Spleen (tissue), 11 donors: ENCODE measurements at regions not wholly inside any gene's neighbourhood (a gene's known extent, or its start where the extent isn't known, plus 50 kb on each side); places are given as distances from the start of the nearest gene placed in this dataset.
A peak's percentile ranks its signal among the peaks of the same experiment; 100 is the strongest.
"Not testable (repeated sequence)": the region's sequence is repeated elsewhere in the genome, so short reads cannot be mapped to it uniquely, and the experiment has no call there.

Experiments used
- DNase-seq: peaks from one replicate; pipeline ENCODE4 v3.0.0-alpha.2; 2020
- H3K27ac ChIP-seq, 8 donors: fragments of 200-600 bp; sonication (generic) in 7 of 8; 1 replicate in 4 of 8; 2 replicates in 4 of 8; pipeline versions ENCODE4 v1.5.0 to v1.8.0; 2016 to 2021; ENCODE audit warnings: inconsistent platforms in 4 of 8, mild to moderate bottlenecking in 4 of 8, moderate library complexity in 1 of 8
- H3K27me3 ChIP-seq, 7 donors: fragments of 200-600 bp; sonication (generic) in 6 of 7; replicated peaks in 1 of 7; 1 replicate in 4 of 7; 2 replicates in 3 of 7; pipeline versions ENCODE4 v1.5.0 to v1.8.0; 2016 to 2021; ENCODE audit warnings: inconsistent platforms in 3 of 7, mild to moderate bottlenecking in 1 of 7
- H3K36me3 ChIP-seq, 6 donors: fragments of 200-600 bp; sonication (generic) in 5 of 6; 1 replicate in 4 of 6; 2 replicates in 2 of 6; pipeline versions ENCODE4 v1.5.0 to v1.8.0; 2016 to 2021; ENCODE audit warnings: inconsistent platforms in 2 of 6
- H3K4me1 ChIP-seq, 6 donors: fragments of 200-600 bp; sonication (generic) in 5 of 6; 1 replicate in 3 of 6; 2 replicates in 3 of 6; pipeline versions ENCODE4 v1.5.0 to v1.8.0; 2016 to 2021; ENCODE audit warnings: inconsistent platforms in 3 of 6
- H3K4me3 ChIP-seq, 8 donors: fragments of 200-600 bp; sonication (generic) in 7 of 8; 1 replicate in 4 of 8; 2 replicates in 4 of 8; pipeline versions ENCODE4 v1.5.0 to v1.8.0; 2016 to 2021; ENCODE audit warnings: inconsistent platforms in 4 of 8, mild to moderate bottlenecking in 4 of 8, moderate library complexity in 2 of 8
- H3K9me3 ChIP-seq, 8 donors: fragments of 200-600 bp; sonication (generic) in 7 of 8; 1 replicate in 4 of 8; 2 replicates in 4 of 8; pipeline versions ENCODE4 v1.5.0 to v1.8.0; 2016 to 2021; ENCODE audit warnings: inconsistent platforms in 4 of 8
- WGBS, 5 donors: extraction: QIAGEN DNeasy Blood & Tissue Kit in 3 of 5; methylation state at CpG; one replicate each; pipeline versions ENCODE4 v1.1.5 to v1.1.7; 2013 to 2018; 5-methylcytosine and 5-hydroxymethylcytosine counted together
- intact Hi-C: fragments of 100-400 bp; cut with DNase I; formaldehyde crosslinking; loops from one replicate; pipeline ENCODE4 v1.15.0; 2023; ENCODE audit warnings: low total_unique reads
- donor health status: healthy with polysubstance abuse.
- donor health status: DM: no; HTN: no; CAD: no; lungs with moderate emphysema.
- donor health status: DM: no; HTN: no; CAD: no.
- donor health status: Bipolar disorder and iron deficiency.
- donor health status: healthy.
- donor health status: DM: no; HTN: no; CAD: no.
- donor health status: DM: yes; HTN: yes; CAD: no.

GRCh38 chr2:111376971-111377352 lies 256.2 kb downstream of the BCL2L11 start:
- 72 to 100% (median 84%) methylated on average over 2 to 5 of the region's 7 CpGs; no CpG with 5 or more reads in 1 of the 5 donors for WGBS, 5 donors
- peak; percentile 59 for DNase-seq
- H3K4me1 ChIP-seq, result not testable (repeated sequence)

GRCh38 chr2:111377386-111377959 lies 256.8 kb downstream of the BCL2L11 start:
- H3K27me3 ChIP-seq, H3K4me1 ChIP-seq, H3K4me3 ChIP-seq, H3K36me3 ChIP-seq, intact Hi-C loops, H3K9me3 ChIP-seq, H3K27ac ChIP-seq: not testable (repeated sequence)
- DNase-seq, result peak; percentile 51
- WGBS, 5 donors, result 84 to 100% (median 98%) methylated on average over 3 to 5 of the region's 13 CpGs; no CpG with 5 or more reads in 1 of the 5 donors

More at GRCh38 chr2:111376971-111377352, 256.2 kb downstream of the BCL2L11 start:
- H3K27ac ChIP-seq, H3K4me3 ChIP-seq, H3K36me3 ChIP-seq, H3K9me3 ChIP-seq, intact Hi-C loops, H3K27me3 ChIP-seq: not testable (repeated sequence)

- DNase-seq, H3K9me3 ChIP-seq, H3K4me1 ChIP-seq, intact Hi-C loops, H3K27me3 ChIP-seq, H3K27ac ChIP-seq, H3K36me3 ChIP-seq, H3K4me3 ChIP-seq: not testable (repeated sequence)
- no CpG with 5 or more reads among the region's 3 CpGs for WGBS, 5 donors
Observed at GRCh38 chr2:111378348-111378747, 257.6 kb downstream of the BCL2L11 start.

- H3K36me3 ChIP-seq, H3K4me1 ChIP-seq, H3K9me3 ChIP-seq, intact Hi-C loops, H3K27me3 ChIP-seq, H3K4me3 ChIP-seq: not testable (repeated sequence)
- DNase-seq, result peak; percentile 66
- H3K27ac ChIP-seq, result peak overlapping the region in 2 of 8 donors; percentile 23 to 56
- WGBS, 5 donors, result 53 to 73% (median 64%) methylated on average over 3 to 4 of the region's 5 CpGs
Observed at GRCh38 chr2:111380733-111381439, 260.2 kb downstream of the BCL2L11 start.

- H3K4me1 ChIP-seq, DNase-seq, H3K9me3 ChIP-seq, H3K36me3 ChIP-seq, H3K4me3 ChIP-seq, intact Hi-C loops, H3K27me3 ChIP-seq: not testable (repeated sequence)
- H3K27ac ChIP-seq, result peak overlapping the region in 2 of 8 donors; percentile 23 to 56
- WGBS, 5 donors, result 53 to 76% (median 64%) methylated on average over 4 to 9 of the region's 11 CpGs
Observed at GRCh38 chr2:111381530-111382306, 261.0 kb downstream of the BCL2L11 start.

GRCh38 chr2:111382507-111382906 lies 261.8 kb downstream of the BCL2L11 start:
- DNase-seq, intact Hi-C loops, H3K4me1 ChIP-seq, H3K9me3 ChIP-seq, H3K36me3 ChIP-seq, H3K4me3 ChIP-seq, H3K27me3 ChIP-seq: not testable (repeated sequence)
- WGBS, 5 donors, result 95 to 100% (median 100%) methylated on average over 2 to 3 of the region's 3 CpGs
- H3K27ac ChIP-seq, result peak overlapping the region in 1 of 8 donors; percentile 56

- 83 to 95% (median 91%) methylated on average over 10 of the region's 12 CpGs for WGBS, 5 donors
- intact Hi-C loops, result not testable (repeated sequence)
Observed at GRCh38 chr2:111383311-111383710, 262.6 kb downstream of the BCL2L11 start.

GRCh38 chr2:111385226-111385957 lies 264.7 kb downstream of the BCL2L11 start:
- H3K9me3 ChIP-seq, H3K36me3 ChIP-seq, H3K27ac ChIP-seq, H3K4me1 ChIP-seq, intact Hi-C loops, DNase-seq, H3K4me3 ChIP-seq, H3K27me3 ChIP-seq: not testable (repeated sequence)
- 91 to 95% (median 94%) methylated on average over 6 of the region's 8 CpGs for WGBS, 5 donors

More at GRCh38 chr2:111383311-111383710, 262.6 kb downstream of the BCL2L11 start:
- H3K9me3 ChIP-seq, H3K4me3 ChIP-seq, H3K27ac ChIP-seq, H3K27me3 ChIP-seq, H3K36me3 ChIP-seq, H3K4me1 ChIP-seq: not testable (repeated sequence)
- DNase-seq, result peak; percentile 64

GRCh38 chr2:111390605-111391004 lies 269.9 kb downstream of the BCL2L11 start:
- DNase-seq, H3K4me3 ChIP-seq, H3K9me3 ChIP-seq, H3K36me3 ChIP-seq, H3K4me1 ChIP-seq, intact Hi-C loops, H3K27me3 ChIP-seq, H3K27ac ChIP-seq: not testable (repeated sequence)
- 100% methylated on average over 1 of the region's 2 CpGs; no CpG with 5 or more reads in 1 of the 5 donors for WGBS, 5 donors

GRCh38 chr2:111395350-111396128 lies 274.8 kb downstream of the BCL2L11 start:
- intact Hi-C loops, H3K4me1 ChIP-seq, H3K27ac ChIP-seq, H3K36me3 ChIP-seq, H3K27me3 ChIP-seq, H3K9me3 ChIP-seq, H3K4me3 ChIP-seq: not testable (repeated sequence)
- peak; percentile 77 for DNase-seq
- WGBS, 5 donors, result 22 to 68% (median 58%) methylated on average over 6 to 8 of the region's 10 CpGs
